ENCODE measurements at regions not wholly inside any gene's neighbourhood (a gene's known extent, or its start where the extent isn't known, plus 50 kb on each side); places are given as distances from the start of the nearest gene placed in this dataset.
"Not testable (repeated sequence)": the region's sequence is repeated elsewhere in the genome, so short reads cannot be mapped to it uniquely, and the experiment has no call there.

DNA sequence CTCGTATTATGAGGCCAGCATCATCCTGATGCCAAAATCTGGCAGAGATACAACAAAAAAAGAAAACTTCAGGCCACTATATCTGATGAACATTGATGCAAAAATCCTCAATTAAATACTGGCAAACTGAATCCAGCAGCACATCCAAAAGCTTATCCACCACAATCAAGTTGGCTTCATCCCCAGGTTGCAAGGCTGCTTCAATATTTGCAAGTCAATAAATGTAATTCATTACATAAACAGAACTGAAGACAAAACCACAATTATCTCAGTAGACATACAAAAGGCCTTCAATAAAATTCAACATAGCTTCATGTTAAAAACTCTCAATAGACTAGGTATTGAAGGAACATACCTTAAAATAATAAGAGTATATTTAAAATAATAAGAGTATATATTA is 815.3 kb upstream of the SLITRK1 start:
- TF ChIP-seq POLR2A, POLR2AphosphoS5 (IDR thresholded peaks at IDR 0.05): not testable (repeated sequence)
- TF ChIP-seq, protein P1, sequence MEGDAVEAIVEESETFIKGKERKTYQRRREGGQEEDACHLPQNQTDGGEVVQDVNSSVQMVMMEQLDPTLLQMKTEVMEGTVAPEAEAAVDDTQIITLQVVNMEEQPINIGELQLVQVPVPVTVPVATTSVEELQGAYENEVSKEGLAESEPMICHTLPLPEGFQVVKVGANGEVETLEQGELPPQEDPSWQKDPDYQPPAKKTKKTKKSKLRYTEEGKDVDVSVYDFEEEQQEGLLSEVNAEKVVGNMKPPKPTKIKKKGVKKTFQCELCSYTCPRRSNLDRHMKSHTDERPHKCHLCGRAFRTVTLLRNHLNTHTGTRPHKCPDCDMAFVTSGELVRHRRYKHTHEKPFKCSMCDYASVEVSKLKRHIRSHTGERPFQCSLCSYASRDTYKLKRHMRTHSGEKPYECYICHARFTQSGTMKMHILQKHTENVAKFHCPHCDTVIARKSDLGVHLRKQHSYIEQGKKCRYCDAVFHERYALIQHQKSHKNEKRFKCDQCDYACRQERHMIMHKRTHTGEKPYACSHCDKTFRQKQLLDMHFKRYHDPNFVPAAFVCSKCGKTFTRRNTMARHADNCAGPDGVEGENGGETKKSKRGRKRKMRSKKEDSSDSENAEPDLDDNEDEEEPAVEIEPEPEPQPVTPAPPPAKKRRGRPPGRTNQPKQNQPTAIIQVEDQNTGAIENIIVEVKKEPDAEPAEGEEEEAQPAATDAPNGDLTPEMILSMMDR (IDR thresholded peaks at IDR 0.05): not testable (repeated sequence)

All from upper lobe of left lung (tissue), 4 donors.